Heart right ventricle (tissue), 16 donors: ENCODE measurements at regions not wholly inside any gene's neighbourhood (a gene's known extent, or its start where the extent isn't known, plus 50 kb on each side); places are given as distances from the start of the nearest gene placed in this dataset.

Source experiments
- ATAC-seq, 8 donors: fragments of 200-7000 bp; cut with Tn5 transposase; one replicate each; pipeline ENCODE4 v1.9.1; 2020; ENCODE audit warnings: mild to moderate bottlenecking in 8 of 8, moderate library complexity in 8 of 8, moderate number of reproducible peaks in 1 of 8
- DNase-seq, 2 donors: peaks; one replicate each; pipeline ENCODE4 v3.0.0-alpha.2; 2020
- H3K27ac ChIP-seq, 10 donors: fragments of 200-600 bp; sonication (generic) in 2 of 10; one replicate each; pipeline versions ENCODE4 v1.5.0 to v1.8.0; 2020 to 2022; ENCODE audit warnings: mild to moderate bottlenecking in 3 of 10
- H3K27me3 ChIP-seq, 7 donors: fragments of 200-600 bp; one replicate each; pipeline ENCODE4 v1.8.0; 2021 to 2022; ENCODE audit warnings: mild to moderate bottlenecking in 2 of 7
- H3K36me3 ChIP-seq, 9 donors: fragments of 200-600 bp; sonication (generic) in 1 of 9; one replicate each; pipeline versions ENCODE4 v1.5.0 to v1.8.0; 2020 to 2022; ENCODE audit warnings: mild to moderate bottlenecking in 2 of 9
- H3K4me1 ChIP-seq, 9 donors: fragments of 200-600 bp; sonication (generic) in 1 of 9; one replicate each; pipeline versions ENCODE4 v1.5.0 to v1.8.0; 2020 to 2022; ENCODE audit warnings: mild to moderate bottlenecking in 4 of 9
- H3K4me3 ChIP-seq, 10 donors: fragments of 200-600 bp; sonication (generic) in 2 of 10; one replicate each; pipeline versions ENCODE4 v1.5.0 to v1.8.0; 2020 to 2022; ENCODE audit warnings: mild to moderate bottlenecking in 7 of 10, moderate library complexity in 2 of 10
- H3K9me3 ChIP-seq, 11 donors: fragments of 200-600 bp in 10 of 11; sonication (generic) in 2 of 11; one replicate each; pipeline versions ENCODE4 v1.5.0 to v1.8.0; 2013 to 2022; ENCODE audit warnings: mild to moderate bottlenecking in 2 of 11, control low read depth in 1 of 11, moderate library complexity in 1 of 11
- WGBS, 2 donors: extraction: QIAGEN DNeasy Blood & Tissue Kit; methylation state at CpG; one replicate each; pipeline ENCODE4 v1.1.7; 2013; ENCODE audit warnings: inconsistent platforms in 1 of 2; 5-methylcytosine and 5-hydroxymethylcytosine counted together
- intact Hi-C, 10 donors: fragments of 100-400 bp; cut with DNase I; formaldehyde crosslinking; loops; one replicate each; pipeline versions ENCODE4 v1.11.1 to v1.14.2; 2022
- TF ChIP-seq, protein P1 (sequence below), 9 donors: fragments of 200-600 bp; sonication (generic) in 2 of 9; IDR thresholded peaks; one replicate each; pipeline versions ENCODE4 v1.5.0 to v1.8.0; 2021 to 2022; ENCODE audit warnings: antibody characterized with exemption in 9 of 9, mild to moderate bottlenecking in 5 of 9, moderate library complexity in 1 of 9
- donor health status: Arrhythmogenic right ventricular cardiomyopathy.
- donor health status: ischemic (EF 13 %, LVEDD 7.1; RV severe dilation, severe dysfunction).
- donor health status: healthy with polysubstance abuse.
- donor health status: DM: no; HTN: yes; CAD: no.
- donor health status: DM: no; HTN: no; CAD: no.
- donor health status: ischemic (EF 25% LVEDD 6.9; RV normal size, moderate dysfunction).
- donor health status: ischemic (EF 25% LVEDD 5.7; RV mildly dilated, moderate dysfunction).
- donor health status: healthy.
- donor health status: DM: yes; HTN: yes; CAD: no.
- donor health status: Ischemic cardiomyopathy.
- donor health status: ischemic (EF 35%, LVEDD 5.7; RV mildly dilated, moderate dysfunction).
- donor health status: nonischemic (EF 11% LVEDD 7.7; RV severe dilation, severe dysfunction).
- donor health status: DM: yes; HTN: yes; CAD: no.
- donor health status: PGD.
- donor health status: ischemic (EF 29% LVEDD 5.4; RV normal size, mild dysfunction).
- donor health status: nonischemic (EF 23%, LVEDD 6.1; RV moderate dilation, normal function).

DNA sequence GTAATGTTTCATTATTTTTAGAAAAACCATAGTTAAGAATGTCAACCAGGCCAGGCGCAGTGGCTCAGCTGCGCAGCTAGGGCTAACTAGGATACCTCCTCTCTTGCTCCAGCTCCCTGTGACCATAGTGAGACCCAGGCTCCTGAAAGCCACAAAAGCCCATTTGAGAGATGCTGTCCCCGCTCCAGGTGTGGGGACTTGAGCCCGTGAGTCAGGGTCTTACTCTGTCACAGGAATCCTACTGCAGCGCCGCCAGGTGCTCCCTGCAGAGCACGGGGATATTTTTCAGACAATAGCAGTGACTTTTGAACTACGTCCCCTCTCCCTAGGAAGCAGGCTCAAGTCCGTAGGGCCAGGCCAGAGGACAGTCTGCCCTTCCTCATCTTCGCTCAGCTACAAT is 75.6 kb upstream of the NRBF2 start:
- Histone ChIP-seq H3K4me1 (no peaks in the 10 kb centered on the region), H3K9me3 (no peaks in the 10 kb centered on the region), H3K36me3 (no peaks in the 10 kb centered on the region), H3K27ac (no peak overlapping the region), H3K4me3 (no peak overlapping the region), H3K27me3 (peaks cover 0 to 11% (median 4%) of the 10 kb centered on the region in 7 donors)
- DNase-seq (no peak), ATAC-seq (no peak)
- WGBS, 2 donors: 84 to 87% methylated on average over 10 of the region's 10 CpGs
- intact Hi-C loops: loop anchor here in 1 of 10 donors (10.0 kb wide), 1 partner anchor 213 kb away; no protein-coding TSS in a partner anchor
- TF ChIP-seq, protein P1, sequence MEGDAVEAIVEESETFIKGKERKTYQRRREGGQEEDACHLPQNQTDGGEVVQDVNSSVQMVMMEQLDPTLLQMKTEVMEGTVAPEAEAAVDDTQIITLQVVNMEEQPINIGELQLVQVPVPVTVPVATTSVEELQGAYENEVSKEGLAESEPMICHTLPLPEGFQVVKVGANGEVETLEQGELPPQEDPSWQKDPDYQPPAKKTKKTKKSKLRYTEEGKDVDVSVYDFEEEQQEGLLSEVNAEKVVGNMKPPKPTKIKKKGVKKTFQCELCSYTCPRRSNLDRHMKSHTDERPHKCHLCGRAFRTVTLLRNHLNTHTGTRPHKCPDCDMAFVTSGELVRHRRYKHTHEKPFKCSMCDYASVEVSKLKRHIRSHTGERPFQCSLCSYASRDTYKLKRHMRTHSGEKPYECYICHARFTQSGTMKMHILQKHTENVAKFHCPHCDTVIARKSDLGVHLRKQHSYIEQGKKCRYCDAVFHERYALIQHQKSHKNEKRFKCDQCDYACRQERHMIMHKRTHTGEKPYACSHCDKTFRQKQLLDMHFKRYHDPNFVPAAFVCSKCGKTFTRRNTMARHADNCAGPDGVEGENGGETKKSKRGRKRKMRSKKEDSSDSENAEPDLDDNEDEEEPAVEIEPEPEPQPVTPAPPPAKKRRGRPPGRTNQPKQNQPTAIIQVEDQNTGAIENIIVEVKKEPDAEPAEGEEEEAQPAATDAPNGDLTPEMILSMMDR (IDR thresholded peaks at IDR 0.05): no peak

DNA sequence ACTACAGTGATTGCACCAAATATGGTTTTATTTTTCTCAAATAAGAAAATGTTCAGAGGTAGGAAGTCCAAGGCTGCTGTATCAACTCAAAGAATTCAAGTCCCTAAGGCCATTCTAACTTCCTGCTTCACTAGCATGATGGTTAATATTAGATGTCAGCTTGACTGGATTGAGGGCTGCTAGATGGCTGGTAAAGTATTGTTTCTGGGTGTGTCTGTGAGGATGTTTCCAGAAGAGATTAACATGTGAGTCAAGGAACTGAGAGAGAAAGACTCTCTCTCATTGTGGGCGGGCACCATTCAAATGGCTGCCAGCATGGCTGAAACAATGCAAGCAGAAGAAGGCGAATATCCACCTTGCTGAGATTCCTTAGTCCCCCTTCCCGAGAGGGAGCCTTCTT is 77.4 kb upstream of the NRBF2 start:
- no peaks in the 10 kb centered on the region for H3K36me3 ChIP-seq
- H3K27ac ChIP-seq: no peak overlapping the region
- H3K9me3 ChIP-seq: no peaks in the 10 kb centered on the region
- ATAC-seq (no peak), DNase-seq (no peak)
- TF ChIP-seq, protein P1 (IDR thresholded peaks at IDR 0.05): no peak
- H3K4me3 ChIP-seq: no peak overlapping the region
- H3K27me3 ChIP-seq: peaks cover 0 to 17% (median 6%) of the 10 kb centered on the region in 7 donors
- no peaks in the 10 kb centered on the region for H3K4me1 ChIP-seq
- intact Hi-C loops: loop anchor here in 1 of 10 donors (10.0 kb wide), 1 partner anchor 211 kb away; no protein-coding TSS in a partner anchor
- 79 to 82% methylated on average over 3 of the region's 3 CpGs for WGBS, 2 donors

DNA sequence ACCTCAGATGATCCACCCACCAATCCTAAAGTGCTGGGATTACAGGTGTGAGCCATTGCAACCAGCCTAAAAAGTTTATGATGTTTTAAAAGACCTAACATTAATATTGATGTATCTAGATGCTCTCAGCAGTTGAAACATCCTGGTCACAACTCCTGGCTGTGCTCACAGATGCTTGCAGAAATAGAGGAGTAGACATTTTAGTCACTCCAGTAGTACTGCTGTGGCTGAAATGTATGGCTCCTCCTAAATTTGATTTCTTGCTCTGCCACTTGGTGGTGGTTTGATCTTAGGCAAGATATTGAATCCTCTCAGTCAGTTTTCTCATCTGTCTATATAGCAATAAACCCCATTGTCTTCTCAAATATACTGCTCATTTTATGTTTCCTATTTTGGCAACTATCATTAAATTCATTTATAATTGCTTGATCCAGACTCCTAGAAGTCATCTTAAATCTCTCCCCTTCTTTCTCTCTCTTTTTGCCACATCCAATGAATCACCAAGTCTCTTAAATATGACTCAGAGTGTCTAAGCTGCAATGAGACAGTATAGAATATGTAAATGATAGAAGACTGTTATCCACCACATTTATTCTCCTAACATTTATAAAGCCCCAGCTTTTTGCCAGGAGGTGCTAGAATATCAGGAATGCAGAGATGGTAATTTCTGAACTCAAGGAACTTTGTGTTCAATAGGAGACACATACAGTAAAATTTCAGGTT is 78.1 kb upstream of the NRBF2 start:
- H3K27me3 ChIP-seq: peaks cover 0 to 18% (median 6%) of the 10 kb centered on the region in 7 donors
- no peak overlapping the region for H3K27ac ChIP-seq
- TF ChIP-seq, protein P1 (IDR thresholded peaks at IDR 0.05): no peak
- H3K36me3 ChIP-seq: no peaks in the 10 kb centered on the region
- H3K4me3 ChIP-seq: no peak overlapping the region
- intact Hi-C loops: loop anchor here in 1 of 10 donors (10.0 kb wide), 1 partner anchor 210 kb away; no protein-coding TSS in a partner anchor
- DNase-seq (no peak), ATAC-seq (no peak)
- no peaks in the 10 kb centered on the region for H3K4me1 ChIP-seq
- no peaks in the 10 kb centered on the region for H3K9me3 ChIP-seq

DNA sequence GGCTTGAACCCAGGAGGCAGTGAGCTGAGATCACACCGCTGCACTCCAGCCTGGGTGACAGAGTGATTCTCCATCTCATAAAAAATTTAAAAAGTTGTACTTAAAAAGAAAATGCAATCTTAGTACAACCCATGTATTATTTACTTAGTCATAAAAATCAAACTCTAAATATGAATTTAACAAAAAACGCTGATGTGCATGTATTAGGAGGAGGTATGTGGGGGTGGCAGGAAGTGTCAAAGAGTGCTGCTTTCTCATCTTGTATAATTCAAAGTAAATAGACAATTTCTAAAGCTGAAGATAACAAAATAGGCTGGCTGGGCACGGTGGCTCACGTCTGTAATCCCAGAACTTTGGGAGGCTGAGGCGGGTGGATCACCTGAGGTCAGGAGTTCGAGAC is 81.0 kb upstream of the NRBF2 start:
- peaks cover 0 to 18% (median 6%) of the 10 kb centered on the region in 7 donors for H3K27me3 ChIP-seq
- H3K9me3 ChIP-seq: no peaks in the 10 kb centered on the region
- H3K36me3 ChIP-seq: no peaks in the 10 kb centered on the region
- no peak overlapping the region for H3K27ac ChIP-seq
- TF ChIP-seq, protein P1 (IDR thresholded peaks at IDR 0.05): no peak
- intact Hi-C loops: loop anchor here in 1 of 10 donors (10.0 kb wide), 1 partner anchor 207 kb away; no protein-coding TSS in a partner anchor
- no peak overlapping the region for H3K4me3 ChIP-seq
- no peak for DNase-seq
- H3K4me1 ChIP-seq: no peaks in the 10 kb centered on the region
- 71 to 78% methylated on average over 6 of the region's 6 CpGs for WGBS, 2 donors
- ATAC-seq: no peak
